IPS DF 6.9 (cell line): ENCODE measurements at regions not wholly inside any gene's neighbourhood (a gene's known extent, or its start where the extent isn't known, plus 50 kb on each side); places are given as distances from the start of the nearest gene placed in this dataset.

Source experiments
- DNase-seq: peaks from one replicate; pipeline ENCODE4 v3.0.0-alpha.2; 2013; ENCODE audit warnings: low read depth, low spot score
- H3K27ac ChIP-seq: one replicate; pipeline ENCODE4 v1.5.1; 2013; ENCODE audit warnings: low read length, control low read depth
- H3K27me3 ChIP-seq: 2 replicates; pipeline ENCODE4 v1.6.1; 2013; ENCODE audit warnings: mild to moderate bottlenecking, low read length; ENCODE audit not compliant: control insufficient read depth, insufficient read depth
- H3K36me3 ChIP-seq: 2 replicates; pipeline ENCODE4 v1.6.1; 2013; ENCODE audit warnings: low read length; ENCODE audit not compliant: control insufficient read depth, insufficient read depth
- H3K4me1 ChIP-seq: 2 replicates; pipeline ENCODE4 v1.6.1; 2013; ENCODE audit warnings: low read length; ENCODE audit not compliant: control insufficient read depth, insufficient read depth
- H3K4me3 ChIP-seq: 2 replicates; pipeline ENCODE4 v1.5.1; 2013; ENCODE audit warnings: mild to moderate bottlenecking, low read length
- H3K9me3 ChIP-seq: 2 replicates; pipeline ENCODE4 v1.6.1; 2013; ENCODE audit warnings: low read length, inconsistent platforms; ENCODE audit not compliant: control insufficient read depth, insufficient read depth
- WGBS: extraction: QIAGEN DNeasy Blood & Tissue Kit; methylation state at CpG from one replicate; pipeline ENCODE4 v1.1.7; 2013; ENCODE audit warnings: mixed read lengths, missing lambda C conversion rate; ENCODE audit not compliant: insufficient read length, insufficient coverage; 5-methylcytosine and 5-hydroxymethylcytosine counted together

DNA sequence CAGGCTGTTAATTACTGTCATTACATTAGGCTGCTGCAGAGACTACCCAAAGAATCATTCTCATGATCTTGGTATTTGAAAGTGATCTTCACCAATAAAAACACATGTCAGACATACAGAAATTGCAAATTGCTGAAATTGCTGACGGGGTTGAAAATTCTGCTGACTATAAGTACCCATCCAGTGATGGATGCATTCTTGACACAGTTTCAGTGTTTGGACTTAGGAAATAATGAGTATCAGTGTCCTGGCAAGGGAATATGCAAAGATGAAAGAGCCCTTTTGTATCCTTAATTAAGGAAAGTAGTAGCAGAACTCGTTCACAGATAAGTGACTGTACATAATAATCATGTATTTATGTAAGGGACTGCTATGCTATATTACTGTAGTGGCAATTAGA, 221.1 kb upstream of the ATP5MC3 start:
- H3K27ac ChIP-seq: no peak overlapping the region
- H3K4me1 ChIP-seq: no peaks in the 10 kb centered on the region
- no peak overlapping the region for H3K4me3 ChIP-seq
- no peaks in the 10 kb centered on the region for H3K9me3 ChIP-seq
- no peaks in the 10 kb centered on the region for H3K36me3 ChIP-seq
- H3K27me3 ChIP-seq: no peaks in the 10 kb centered on the region
- DNase-seq: no peak
- WGBS: no CpG with 5 or more reads among the region's 2 CpGs

GRCh38 chr2:175401956-175402469, 220.5 kb upstream of the ATP5MC3 start:
- no peaks in the 10 kb centered on the region for H3K36me3 ChIP-seq
- H3K9me3 ChIP-seq: no peaks in the 10 kb centered on the region
- no peaks in the 10 kb centered on the region for H3K27me3 ChIP-seq
- no peaks in the 10 kb centered on the region for H3K4me1 ChIP-seq
- WGBS: no CpG with 5 or more reads among the region's 3 CpGs
- no peak overlapping the region for H3K27ac ChIP-seq
- no peak for DNase-seq
- no peak overlapping the region for H3K4me3 ChIP-seq

- Histone ChIP-seq H3K9me3 (no peaks in the 10 kb centered on the region), H3K4me3 (no peak overlapping the region), H3K27me3 (no peaks in the 10 kb centered on the region), H3K27ac (no peak overlapping the region), H3K4me1 (no peaks in the 10 kb centered on the region), H3K36me3 (no peaks in the 10 kb centered on the region)
- DNase-seq: no peak
- WGBS: no CpG with 5 or more reads among the region's 6 CpGs
These were observed 219.5 kb upstream of the ATP5MC3 start for GRCh38 chr2:175400975-175401374.

DNA sequence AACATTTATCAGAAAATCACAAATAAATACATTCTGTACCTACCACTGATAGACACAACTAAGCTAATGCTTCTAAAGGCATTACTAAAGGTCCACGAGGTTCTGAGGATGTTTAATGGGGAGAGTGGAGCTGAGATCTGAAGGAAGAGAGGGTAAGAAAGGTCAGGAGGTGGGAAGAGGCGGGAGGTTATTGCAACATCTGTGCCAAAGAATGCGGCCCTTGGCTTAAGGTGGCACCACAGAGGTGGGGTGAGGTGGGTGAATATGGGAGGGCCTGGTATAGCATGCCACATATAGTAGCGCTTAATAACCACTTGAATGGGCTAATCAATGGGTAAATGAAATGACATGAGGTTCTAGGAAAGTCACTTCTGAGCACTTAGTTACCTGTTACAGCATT, 217.8 kb upstream of the ATP5MC3 start:
- H3K9me3 ChIP-seq: no peaks in the 10 kb centered on the region

GRCh38 chr2:175398848-175399247, 217.3 kb upstream of the ATP5MC3 start:
- no peaks in the 10 kb centered on the region for H3K36me3 ChIP-seq
- WGBS: no CpG with 5 or more reads among the region's 6 CpGs
- DNase-seq: no peak
- H3K4me3 ChIP-seq: no peak overlapping the region
- H3K9me3 ChIP-seq: no peaks in the 10 kb centered on the region
- no peak overlapping the region for H3K27ac ChIP-seq
- H3K27me3 ChIP-seq: no peaks in the 10 kb centered on the region
- H3K4me1 ChIP-seq: no peaks in the 10 kb centered on the region

More for the DNA sequence above, 217.8 kb upstream of the ATP5MC3 start:
- H3K4me3 ChIP-seq: no peak overlapping the region
- DNase-seq: no peak
- no CpG with 5 or more reads among the region's 4 CpGs for WGBS
- no peaks in the 10 kb centered on the region for H3K4me1 ChIP-seq
- H3K27ac ChIP-seq: no peak overlapping the region
- H3K36me3 ChIP-seq: no peaks in the 10 kb centered on the region
- no peaks in the 10 kb centered on the region for H3K27me3 ChIP-seq

GRCh38 chr2:175396696-175397095, 215.2 kb upstream of the ATP5MC3 start:
- Histone ChIP-seq H3K4me3 (no peak overlapping the region), H3K9me3 (no peaks in the 10 kb centered on the region), H3K4me1 (no peaks in the 10 kb centered on the region), H3K36me3 (no peaks in the 10 kb centered on the region), H3K27ac (no peak overlapping the region), H3K27me3 (no peaks in the 10 kb centered on the region)
- no peak for DNase-seq

DNA sequence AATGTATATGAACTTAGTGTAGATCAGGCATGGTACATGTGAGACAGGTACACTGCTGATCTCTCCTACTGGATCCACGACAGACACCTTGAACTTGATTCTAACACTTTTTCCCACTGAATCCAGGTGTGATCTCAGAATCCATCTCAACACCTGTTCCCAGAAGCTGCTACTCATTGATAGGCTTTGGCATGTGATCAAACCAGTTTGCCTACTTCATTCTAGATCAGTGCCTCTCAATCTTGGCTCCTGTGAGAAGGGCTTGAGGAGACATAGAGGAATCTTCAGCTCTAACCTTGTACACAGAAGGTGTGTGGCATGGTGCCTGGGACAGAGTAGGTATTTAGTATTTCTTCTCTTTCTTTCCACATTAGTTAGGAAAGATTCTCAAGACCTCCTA, 212.3 kb upstream of the ATP5MC3 start:
- Histone ChIP-seq H3K27ac (no peak overlapping the region), H3K4me1 (no peaks in the 10 kb centered on the region), H3K27me3 (no peaks in the 10 kb centered on the region), H3K9me3 (no peaks in the 10 kb centered on the region), H3K36me3 (no peaks in the 10 kb centered on the region), H3K4me3 (no peak overlapping the region)
- WGBS: no CpG with 5 or more reads among the region's 1 CpG
- no peak for DNase-seq

DNA sequence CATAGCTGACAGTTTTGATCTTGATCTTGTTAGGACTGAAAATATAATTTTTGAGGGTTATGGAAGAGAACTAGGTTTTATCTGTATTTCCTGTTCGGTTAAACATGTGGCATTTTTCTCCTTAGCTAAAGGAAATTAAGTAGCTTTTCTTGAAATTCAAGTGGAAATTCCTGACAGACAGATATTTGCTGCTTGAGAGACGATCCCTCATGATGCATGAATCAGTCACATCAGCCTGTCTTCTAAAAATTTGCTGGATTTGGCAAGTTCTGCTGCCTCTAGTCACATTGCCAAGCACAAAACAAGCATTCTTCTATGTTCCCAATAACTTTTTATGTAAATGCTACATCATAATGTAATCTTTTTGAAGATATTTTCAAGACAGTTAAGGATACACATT, 201.8 kb upstream of the ATP5MC3 start:
- H3K36me3 ChIP-seq: no peaks in the 10 kb centered on the region
- no peak overlapping the region for H3K27ac ChIP-seq
- H3K27me3 ChIP-seq: no peaks in the 10 kb centered on the region
- no peaks in the 10 kb centered on the region; the same call in 1 of the 2 replicates for H3K9me3 ChIP-seq
- no CpG with 5 or more reads among the region's 2 CpGs for WGBS
- DNase-seq: no peak
- H3K4me1 ChIP-seq: no peaks in the 10 kb centered on the region
- H3K4me3 ChIP-seq: no peak overlapping the region

DNA sequence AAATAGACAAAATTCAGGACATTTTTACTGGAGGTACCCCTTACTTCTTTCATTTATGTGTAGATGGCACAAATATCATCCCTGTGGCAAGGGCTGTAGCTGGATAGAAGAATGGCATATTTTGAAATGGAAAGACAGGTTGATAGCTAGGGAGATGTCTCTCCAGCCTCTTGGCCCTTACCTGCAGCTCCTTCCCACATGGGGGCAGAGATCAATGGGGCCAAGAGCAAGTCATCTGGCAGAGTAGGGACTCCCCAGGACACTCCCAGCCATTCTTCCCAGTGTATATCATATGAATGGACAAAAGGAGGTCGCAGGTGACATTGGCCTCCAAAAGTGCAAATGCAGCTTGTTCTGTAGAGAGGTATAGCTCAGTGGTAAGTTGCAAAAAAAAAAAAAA, 192.2 kb upstream of the ATP5MC3 start:
- H3K4me1 ChIP-seq: peaks cover 2% of the 10 kb centered on the region; the same call in 1 of the 2 replicates
- no peak overlapping the region for H3K27ac ChIP-seq
- DNase-seq: no peak
- H3K36me3 ChIP-seq: no peaks in the 10 kb centered on the region
- no peaks in the 10 kb centered on the region for H3K27me3 ChIP-seq
- no peaks in the 10 kb centered on the region for H3K9me3 ChIP-seq
- no CpG with 5 or more reads among the region's 1 CpG for WGBS
- no peak overlapping the region for H3K4me3 ChIP-seq

DNA sequence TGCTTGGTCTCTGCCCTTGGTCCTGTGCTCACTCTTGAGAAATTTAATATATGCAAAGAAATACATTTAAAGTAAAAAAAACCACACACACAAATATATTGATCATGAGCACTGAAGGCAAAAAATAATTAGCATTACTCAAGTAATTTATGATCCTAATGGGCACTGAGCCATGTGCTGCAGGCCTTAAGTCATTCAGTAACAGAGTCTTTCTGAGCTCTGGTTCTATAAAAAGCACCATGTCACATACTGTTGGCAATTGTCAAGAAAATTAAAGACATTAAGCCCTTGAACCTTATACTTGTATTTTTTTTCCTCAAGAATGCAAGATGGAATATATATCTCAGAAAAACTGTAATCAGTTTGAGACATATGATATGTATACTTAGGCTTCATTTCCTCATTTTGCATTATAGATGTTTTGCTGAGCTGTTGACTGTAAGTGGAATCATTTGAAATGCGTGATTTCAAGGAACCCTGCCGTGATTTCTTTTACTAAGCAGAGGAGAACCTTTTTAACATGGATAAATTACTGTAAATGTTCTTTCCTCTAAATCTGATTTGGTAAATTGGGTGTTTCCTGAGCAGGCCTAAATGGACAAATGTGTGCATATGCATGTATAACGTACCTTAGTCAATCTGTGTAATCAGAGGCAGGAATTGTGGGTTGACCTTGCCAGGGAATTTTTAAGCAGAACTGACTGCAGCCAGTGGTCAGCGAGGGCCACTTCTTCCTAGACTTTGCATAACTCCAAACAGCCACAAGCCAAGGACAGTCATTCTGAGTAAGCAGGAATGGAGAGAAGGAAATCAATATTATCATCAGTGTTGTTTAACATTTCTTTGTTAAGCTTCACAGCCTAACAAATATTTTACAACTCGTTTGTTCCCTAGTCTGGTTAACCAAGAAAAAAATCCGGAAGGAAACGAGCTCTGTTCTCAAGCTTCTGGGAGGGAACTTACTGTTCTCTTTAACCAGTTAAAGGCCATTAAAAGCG, 191.5 kb upstream of the ATP5MC3 start:
- H3K27ac ChIP-seq: no peak overlapping the region
- no peaks in the 10 kb centered on the region for H3K36me3 ChIP-seq
- no peaks in the 10 kb centered on the region for H3K9me3 ChIP-seq
- H3K4me1 ChIP-seq: peaks cover 2% of the 10 kb centered on the region; the same call in 1 of the 2 replicates
- DNase-seq: no peak
- H3K4me3 ChIP-seq: no peak overlapping the region
- H3K27me3 ChIP-seq: no peaks in the 10 kb centered on the region
- no CpG with 5 or more reads among the region's 8 CpGs for whole genome bisulfite sequencing

DNA sequence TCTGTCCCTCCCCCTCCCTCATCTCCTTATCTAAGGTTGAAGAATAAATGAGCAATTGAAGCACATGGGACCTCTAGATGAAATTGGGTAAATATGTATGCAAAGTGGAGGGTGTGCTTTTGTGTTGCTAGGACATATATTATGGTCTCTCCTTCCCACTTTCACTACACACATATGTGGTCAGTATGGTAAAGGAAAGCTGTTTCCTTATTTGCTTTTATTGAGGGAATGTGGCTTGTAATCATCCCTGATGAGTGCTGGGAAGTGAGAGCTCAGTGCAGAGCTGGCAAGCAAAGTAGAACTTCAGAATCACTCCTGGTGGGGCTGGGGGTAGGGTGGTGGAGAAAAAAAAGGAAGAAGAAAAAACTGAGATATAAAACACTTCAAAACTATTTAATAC, 189.9 kb upstream of the ATP5MC3 start:
- Histone ChIP-seq H3K27ac (no peak overlapping the region), H3K4me1 (peaks cover 2% of the 10 kb centered on the region; the same call in 1 of the 2 replicates), H3K36me3 (no peaks in the 10 kb centered on the region), H3K27me3 (no peaks in the 10 kb centered on the region), H3K4me3 (no peak overlapping the region), H3K9me3 (no peaks in the 10 kb centered on the region)
- no peak for DNase-seq
